Pancreas (tissue), 10 donors: ENCODE measurements at regions not wholly inside any gene's neighbourhood (a gene's known extent, or its start where the extent isn't known, plus 50 kb on each side); places are given as distances from the start of the nearest gene placed in this dataset.

ENCODE experiments used
- ATAC-seq, 4 donors: fragments of 200-7000 bp; cut with Tn5 transposase; one replicate each; pipeline versions ENCODE4 v1.8.0 to v1.9.1; 2020; ENCODE audit warnings: mild to moderate bottlenecking in 4 of 4, moderate library complexity in 4 of 4
- DNase-seq, 6 donors: peaks; one replicate each; pipeline ENCODE4 v3.0.0-alpha.2; 2020
- FAIRE-seq: peaks from 2 replicates; lab custom pipeline; 2012; peaks lifted over from hg19 to GRCh38; lab: Jason Lieb, UNC
- H3K27ac ChIP-seq, 4 donors: fragments of 200-600 bp; sonication (generic); 1 replicate in 3 of 4; 2 replicates in 1 of 4; pipeline versions ENCODE4 v1.5.0 to v1.8.0; 2020
- H3K27me3 ChIP-seq, 4 donors: fragments of 200-600 bp; one replicate each; pipeline ENCODE4 v1.8.0; 2021
- H3K36me3 ChIP-seq, 3 donors: fragments of 200-600 bp; sonication (generic) in 1 of 3; one replicate each; pipeline versions ENCODE4 v1.5.0 to v1.8.0; 2020 to 2021
- H3K4me1 ChIP-seq, 3 donors: fragments of 200-600 bp; one replicate each; pipeline ENCODE4 v1.8.0; 2021
- H3K4me3 ChIP-seq, 4 donors: fragments of 200-600 bp; sonication (generic) in 2 of 4; one replicate each; pipeline versions ENCODE4 v1.5.0 to v1.8.0; 2020 to 2021
- H3K9me3 ChIP-seq, 4 donors: fragments of 200-600 bp; one replicate each; pipeline ENCODE4 v1.8.0; 2021
- WGBS, 2 donors: extraction: QIAGEN DNeasy Blood & Tissue Kit; methylation state at CpG; one replicate each; pipeline ENCODE4 v1.1.7; 2013; 5-methylcytosine and 5-hydroxymethylcytosine counted together
- intact Hi-C, 3 donors: fragments of 100-400 bp; cut with DNase I; formaldehyde crosslinking; loops; one replicate each; pipeline versions ENCODE4 v1.11.1 to v1.14.2; 2022
- TF ChIP-seq, protein P1 (sequence below), 4 donors: fragments of 200-600 bp; sonication (generic) in 3 of 4; IDR thresholded peaks; one replicate each; pipeline versions ENCODE4 v1.5.0 to v1.8.0; 2021; ENCODE audit warnings: antibody characterized with exemption in 4 of 4
- donor health status: healthy with polysubstance abuse.
- donor health status: DM: no; HTN: no; CAD: no; lungs with moderate emphysema.
- donor health status: DM: no; HTN: no; CAD: no.
- donor health status: control.
- donor health status: control.
- donor health status: Bipolar disorder and iron deficiency.
- donor health status: DM: yes; HTN: yes; CAD: no.
- donor health status: DM: no; HTN: no; CAD: no.
- donor health status: DM: no; HTN: no; CAD: no.
- donor health status: DM: yes; HTN: yes; CAD: no.

DNA sequence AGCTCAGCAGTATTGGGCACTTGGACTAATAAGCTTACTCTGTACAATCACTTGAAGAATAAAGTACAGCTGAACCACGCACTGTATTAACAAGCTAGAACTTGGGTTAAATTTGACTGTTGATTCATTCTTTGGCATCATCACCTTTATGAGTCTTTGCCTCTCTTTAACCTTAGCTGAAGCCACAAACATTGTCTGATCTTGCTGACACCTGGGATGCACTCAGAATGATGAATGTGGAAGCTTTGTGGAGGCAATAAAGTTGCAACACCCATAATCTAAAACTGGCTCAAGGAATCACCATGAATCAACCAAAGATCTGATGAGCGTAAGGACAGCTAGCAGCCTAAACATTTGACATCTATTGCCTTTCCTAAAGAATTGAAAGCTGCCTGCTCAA, 590.6 kb upstream of the SOX9 start:
- DNase-seq (no peak), FAIRE-seq (no peak), ATAC-seq (no peak)
- no peaks in the 10 kb centered on the region for H3K9me3 ChIP-seq
- H3K27me3 ChIP-seq = no peaks in the 10 kb centered on the region
- no peaks in the 10 kb centered on the region for H3K36me3 ChIP-seq
- intact Hi-C loops = no loop called here
- no peaks in the 10 kb centered on the region for H3K4me1 ChIP-seq
- WGBS, 2 donors = 58 to 83% methylated on average over 2 of the region's 2 CpGs
- no peak overlapping the region for H3K27ac ChIP-seq
- no peak overlapping the region for H3K4me3 ChIP-seq
- TF ChIP-seq, protein P1, sequence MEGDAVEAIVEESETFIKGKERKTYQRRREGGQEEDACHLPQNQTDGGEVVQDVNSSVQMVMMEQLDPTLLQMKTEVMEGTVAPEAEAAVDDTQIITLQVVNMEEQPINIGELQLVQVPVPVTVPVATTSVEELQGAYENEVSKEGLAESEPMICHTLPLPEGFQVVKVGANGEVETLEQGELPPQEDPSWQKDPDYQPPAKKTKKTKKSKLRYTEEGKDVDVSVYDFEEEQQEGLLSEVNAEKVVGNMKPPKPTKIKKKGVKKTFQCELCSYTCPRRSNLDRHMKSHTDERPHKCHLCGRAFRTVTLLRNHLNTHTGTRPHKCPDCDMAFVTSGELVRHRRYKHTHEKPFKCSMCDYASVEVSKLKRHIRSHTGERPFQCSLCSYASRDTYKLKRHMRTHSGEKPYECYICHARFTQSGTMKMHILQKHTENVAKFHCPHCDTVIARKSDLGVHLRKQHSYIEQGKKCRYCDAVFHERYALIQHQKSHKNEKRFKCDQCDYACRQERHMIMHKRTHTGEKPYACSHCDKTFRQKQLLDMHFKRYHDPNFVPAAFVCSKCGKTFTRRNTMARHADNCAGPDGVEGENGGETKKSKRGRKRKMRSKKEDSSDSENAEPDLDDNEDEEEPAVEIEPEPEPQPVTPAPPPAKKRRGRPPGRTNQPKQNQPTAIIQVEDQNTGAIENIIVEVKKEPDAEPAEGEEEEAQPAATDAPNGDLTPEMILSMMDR (IDR thresholded peaks at IDR 0.05) = no peak

DNA sequence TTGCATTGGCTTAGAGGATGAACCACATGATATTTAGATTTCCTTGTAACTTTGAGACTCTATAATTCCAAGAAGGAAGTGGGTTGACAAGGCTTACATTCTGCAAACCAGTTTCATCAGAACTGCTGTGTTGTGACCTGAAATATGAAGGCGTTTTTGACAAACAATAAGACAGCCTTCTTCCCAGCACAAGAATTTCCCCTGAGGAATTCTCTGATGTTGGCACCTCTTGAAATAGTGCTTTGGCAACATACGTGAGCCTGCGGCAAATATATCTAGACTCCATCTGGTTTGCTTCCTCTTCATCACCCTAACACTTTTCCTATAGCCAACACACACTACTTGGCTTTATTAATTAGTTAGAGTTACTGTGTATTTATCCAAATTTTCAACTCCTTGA, 585.5 kb upstream of the SOX9 start:
- Histone ChIP-seq H3K27me3 (no peaks in the 10 kb centered on the region), H3K27ac (no peak overlapping the region), H3K4me3 (no peak overlapping the region), H3K4me1 (no peaks in the 10 kb centered on the region), H3K9me3 (no peaks in the 10 kb centered on the region), H3K36me3 (no peaks in the 10 kb centered on the region)
- DNase-seq = no peak
- FAIRE-seq = no peak
- intact Hi-C loops = no loop called here
- ATAC-seq = no peak
- 85 to 90% methylated on average over 3 of the region's 3 CpGs for WGBS, 2 donors
- TF ChIP-seq, protein P1 (IDR thresholded peaks at IDR 0.05) = no peak

GRCh38 chr17:71546419-71546818, 574.4 kb upstream of the SOX9 start:
- no peaks in the 10 kb centered on the region for H3K27me3 ChIP-seq
- intact Hi-C loops = no loop called here
- TF ChIP-seq, protein P1 (IDR thresholded peaks at IDR 0.05) = no peak
- no peak for FAIRE-seq
- DNase-seq = no peak
- no peaks in the 10 kb centered on the region for H3K4me1 ChIP-seq
- H3K36me3 ChIP-seq = no peaks in the 10 kb centered on the region
- no peak for ATAC-seq
- H3K4me3 ChIP-seq = no peak overlapping the region
- H3K9me3 ChIP-seq = no peaks in the 10 kb centered on the region
- no peak overlapping the region for H3K27ac ChIP-seq
- WGBS, 2 donors = 48 to 64% methylated on average over 2 of the region's 2 CpGs

DNA sequence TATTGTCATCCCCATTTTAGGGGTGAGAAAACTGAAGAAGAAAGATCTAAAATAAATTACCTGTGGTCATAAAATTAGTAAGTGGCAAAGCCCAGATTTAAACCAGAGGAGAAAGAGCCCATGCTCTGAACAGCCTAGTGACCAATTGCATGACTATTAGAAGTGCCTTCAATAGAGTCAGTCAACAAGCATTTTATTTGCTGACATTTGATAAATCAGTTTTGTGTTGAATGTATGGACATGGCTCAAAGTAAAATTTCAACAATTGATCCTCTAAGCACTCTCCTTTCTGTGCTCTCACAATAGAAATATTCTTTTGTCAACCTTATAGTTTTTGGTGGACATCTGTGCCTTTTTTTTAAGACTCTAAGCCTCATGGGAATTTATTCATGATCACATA, 572.9 kb upstream of the SOX9 start:
- no peak overlapping the region for H3K27ac ChIP-seq
- TF ChIP-seq, protein P1 (IDR thresholded peaks at IDR 0.05) = no peak
- H3K4me1 ChIP-seq = no peaks in the 10 kb centered on the region
- ATAC-seq = no peak
- H3K36me3 ChIP-seq = no peaks in the 10 kb centered on the region
- FAIRE-seq = no peak
- no peak overlapping the region for H3K4me3 ChIP-seq
- intact Hi-C loops = no loop called here
- H3K9me3 ChIP-seq = no peaks in the 10 kb centered on the region
- DNase-seq = no peak
- no peaks in the 10 kb centered on the region for H3K27me3 ChIP-seq

GRCh38 chr17:71548540-71549190, 572.2 kb upstream of the SOX9 start:
- no peak for FAIRE-seq
- intact Hi-C loops = no loop called here
- ATAC-seq = no peak
- TF ChIP-seq, protein P1 (IDR thresholded peaks at IDR 0.05) = no peak
- Histone ChIP-seq H3K27me3 (no peaks in the 10 kb centered on the region), H3K4me3 (no peak overlapping the region), H3K9me3 (no peaks in the 10 kb centered on the region), H3K27ac (no peak overlapping the region), H3K4me1 (no peaks in the 10 kb centered on the region), H3K36me3 (no peaks in the 10 kb centered on the region)
- no peak for DNase-seq
- WGBS, 2 donors = 68 to 75% methylated on average over 5 of the region's 5 CpGs
